Natural killer cell treated with Interleukin-12 subunit alpha and Interleukin-12 subunit beta and Interleukin-15 and Interleukin-18, amount 100 ng/mL, for 72 hours (primary cell): ENCODE measurements at regions not wholly inside any gene's neighbourhood (a gene's known extent, or its start where the extent isn't known, plus 50 kb on each side); places are given as distances from the start of the nearest gene placed in this dataset.

Experiments used
- ATAC-seq, 2 donors: fragments of 150-1000 bp; cut with Tn5 transposase in 1 of 2; sonication (Bioruptor Pico), chemical (Tn5 transposase) in 1 of 2; 2 replicates each; pipeline ENCODE4 v1.10.0; 2021
- DNase-seq: peaks from one replicate; pipeline ENCODE4 v3.0.0; 2022; ENCODE audit warnings: low spot score
- H3K27ac Mint-ChIP-seq, 2 donors: 1 replicate in 1 of 2; 2 replicates in 1 of 2; pipeline ENCODE4 v1.8.0; 2022; ENCODE audit warnings: mixed read lengths in 2 of 2, mild to moderate bottlenecking in 1 of 2, moderate library complexity in 1 of 2
- H3K27me3 Mint-ChIP-seq, 2 donors: 1 replicate in 1 of 2; 2 replicates in 1 of 2; pipeline ENCODE4 v1.8.0; 2022; ENCODE audit warnings: mixed read lengths in 2 of 2
- H3K36me3 Mint-ChIP-seq: one replicate; pipeline ENCODE4 v1.8.0; 2022; ENCODE audit warnings: mixed read lengths
- H3K4me1 Mint-ChIP-seq, 2 donors: 1 replicate in 1 of 2; 2 replicates in 1 of 2; pipeline ENCODE4 v1.8.0; 2022; ENCODE audit warnings: low read depth in 2 of 2, mixed read lengths in 2 of 2, mild to moderate bottlenecking in 1 of 2
- H3K4me3 Mint-ChIP-seq: one replicate; pipeline ENCODE4 v1.8.0; 2022; ENCODE audit warnings: mixed read lengths
- H3K9me3 Mint-ChIP-seq: 2 replicates; pipeline ENCODE4 v1.8.0; 2022; ENCODE audit warnings: mixed read lengths

DNA sequence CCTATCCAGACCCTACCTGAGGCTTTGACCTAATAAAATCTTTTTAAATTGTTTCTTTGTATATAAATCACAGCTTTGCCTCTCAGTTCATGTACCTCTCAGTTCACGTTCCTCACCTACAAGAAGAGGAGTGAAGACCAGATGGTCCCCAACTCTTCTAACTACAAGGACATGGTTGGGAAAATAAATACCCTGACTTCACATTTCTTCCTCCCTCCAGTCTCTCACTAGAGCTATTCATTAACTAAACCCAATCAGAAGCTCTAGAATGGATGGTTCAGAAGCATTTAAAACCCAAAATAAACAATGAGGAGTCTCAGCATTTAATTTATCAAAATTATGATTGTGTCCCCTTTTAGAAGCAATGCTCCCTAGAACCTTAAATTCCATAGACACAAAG lies 97.3 kb upstream of the AGTR1 start:
- ATAC-seq (no peak), DNase-seq (no peak)
- H3K4me3 Mint-ChIP-seq: no peak overlapping the region
- H3K27ac Mint-ChIP-seq: no peak overlapping the region
- no peaks in the 10 kb centered on the region for H3K36me3 Mint-ChIP-seq
- H3K27me3 Mint-ChIP-seq: no peaks in the 10 kb centered on the region
- no peaks in the 10 kb centered on the region for H3K4me1 Mint-ChIP-seq
- H3K9me3 Mint-ChIP-seq: peaks cover 4% of the 10 kb centered on the region

DNA sequence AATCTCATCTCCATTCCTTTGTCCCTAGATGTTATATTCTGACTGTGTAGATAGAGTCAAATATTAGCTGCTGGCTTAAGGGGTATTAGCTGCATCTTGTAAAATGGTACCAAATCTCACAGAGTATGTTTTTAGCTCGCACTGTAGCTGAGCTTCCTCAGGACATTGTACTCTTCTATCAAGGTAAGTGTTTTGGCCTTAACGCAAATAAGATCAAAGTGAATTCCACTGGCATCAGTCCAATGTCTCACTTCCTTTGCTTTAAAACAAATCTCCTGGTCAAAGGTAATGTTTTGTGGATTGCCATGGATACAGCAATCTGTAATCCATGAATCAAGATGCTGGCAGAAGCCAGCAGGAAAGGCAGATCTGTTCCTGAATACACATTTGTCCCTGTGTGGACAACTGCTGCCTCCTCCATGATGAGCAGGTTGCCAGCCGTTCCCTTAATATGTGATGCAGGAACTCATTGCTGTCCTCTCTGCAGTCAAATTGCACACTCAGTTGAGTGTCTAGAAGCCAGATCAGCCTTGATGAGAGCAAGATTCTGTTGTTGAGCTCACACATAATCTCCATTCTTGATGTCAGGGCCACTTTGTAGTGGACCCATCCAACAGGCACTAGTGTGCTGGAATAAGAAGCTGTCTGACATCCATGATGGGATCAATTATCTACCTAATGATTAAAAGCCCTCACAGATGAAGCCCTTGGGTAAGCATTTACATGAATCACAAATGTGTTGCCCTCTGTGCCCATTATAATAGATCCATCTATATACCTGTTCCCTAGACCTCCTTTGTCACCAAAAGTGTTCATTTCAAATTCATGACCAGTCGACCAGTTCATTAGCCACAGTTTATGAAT lies 96.6 kb upstream of the AGTR1 start:
- Mint-ChIP-seq H3K4me1 (no peaks in the 10 kb centered on the region), H3K27ac (no peak overlapping the region), H3K36me3 (no peaks in the 10 kb centered on the region), H3K4me3 (no peak overlapping the region), H3K9me3 (peaks cover 4% of the 10 kb centered on the region), H3K27me3 (no peaks in the 10 kb centered on the region)
- ATAC-seq: no peak
- no peak for DNase-seq

DNA sequence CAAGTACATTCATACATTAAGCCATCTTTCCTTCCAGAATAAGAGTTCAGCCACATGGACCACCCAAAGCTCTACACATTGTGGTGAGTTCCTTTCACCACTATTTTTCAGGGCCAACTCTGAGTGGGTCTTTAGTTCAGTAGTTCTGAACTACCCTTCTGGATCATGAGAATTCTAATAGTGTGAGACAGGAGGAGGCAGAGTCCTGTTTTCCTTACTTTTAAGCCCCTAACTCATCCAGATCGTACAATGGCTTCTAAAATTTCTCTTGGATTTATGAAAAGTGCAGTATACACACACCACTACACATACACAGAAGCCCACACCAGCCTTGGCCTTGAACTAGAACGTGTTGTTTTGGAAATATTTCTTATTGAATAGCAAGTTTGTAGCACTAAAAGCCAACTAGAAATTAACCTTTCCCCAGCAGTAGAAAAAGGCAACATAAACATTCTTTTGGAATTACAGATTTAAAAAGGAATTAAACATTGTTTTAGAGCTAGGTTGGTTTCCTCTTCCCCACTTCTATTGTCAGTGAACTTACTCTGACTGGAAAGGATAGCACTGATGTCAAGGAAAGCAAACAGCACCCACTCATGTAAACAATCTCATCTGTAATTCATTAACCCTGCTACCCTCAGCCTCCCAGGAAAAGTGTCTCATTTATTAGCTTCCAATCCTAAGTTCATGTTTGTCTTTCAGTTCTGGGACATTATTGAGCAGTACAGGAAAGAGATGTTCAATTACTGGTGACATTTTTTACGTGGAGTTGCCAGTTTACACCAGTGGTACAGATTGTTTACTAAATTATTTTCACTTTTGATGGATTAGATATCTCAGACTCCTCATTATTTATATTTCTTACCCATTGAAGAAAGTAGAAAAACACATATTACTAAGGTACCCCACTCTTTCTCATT lies 95.7 kb upstream of the AGTR1 start:
- Mint-ChIP-seq H3K36me3 (no peaks in the 10 kb centered on the region), H3K4me3 (no peak overlapping the region), H3K27ac (no peak overlapping the region), H3K27me3 (no peaks in the 10 kb centered on the region), H3K4me1 (no peaks in the 10 kb centered on the region), H3K9me3 (no peaks in the 10 kb centered on the region)
- DNase-seq (no peak), ATAC-seq (no peak)

DNA sequence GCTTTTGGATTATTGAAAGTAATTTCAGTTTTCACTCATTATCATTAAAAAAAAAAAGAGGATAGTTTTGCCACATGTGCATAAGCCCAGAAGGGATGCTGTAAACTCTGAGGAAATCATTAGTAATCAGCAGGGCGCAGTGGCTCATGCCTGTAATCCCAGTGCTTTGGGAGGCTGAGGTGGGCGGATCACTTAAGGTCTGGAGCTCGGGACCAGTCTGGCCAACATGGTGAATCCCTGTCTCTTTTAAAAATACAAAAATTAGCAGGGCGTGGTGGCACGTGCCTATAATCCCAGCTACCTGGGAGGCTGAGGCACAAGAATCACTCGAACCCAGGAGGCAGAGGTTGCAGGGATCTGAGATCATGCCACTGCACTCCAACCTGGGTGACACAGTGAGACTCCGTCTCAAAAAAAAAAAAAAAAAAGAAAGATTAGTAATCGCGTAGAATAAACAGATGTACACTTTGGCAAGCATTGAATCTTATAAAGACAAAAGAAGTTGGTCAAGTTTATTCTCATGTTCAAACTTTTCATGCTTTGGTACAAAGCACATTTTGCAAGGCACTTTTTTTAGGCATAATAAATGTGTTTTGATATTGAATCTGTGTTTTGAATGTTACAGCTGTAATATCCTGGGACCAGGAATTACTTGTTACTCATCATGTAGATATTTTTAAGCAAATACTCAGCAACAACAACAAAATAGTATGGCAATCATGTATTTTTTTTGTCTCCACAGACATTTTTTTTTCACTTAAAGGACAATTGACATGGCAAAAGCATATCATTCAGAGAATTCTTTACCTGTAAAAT lies 93.2 kb upstream of the AGTR1 start:
- ATAC-seq (no peak), DNase-seq (no peak)
- Mint-ChIP-seq H3K27me3 (no peaks in the 10 kb centered on the region), H3K9me3 (no peaks in the 10 kb centered on the region), H3K4me3 (no peak overlapping the region), H3K4me1 (no peaks in the 10 kb centered on the region), H3K36me3 (no peaks in the 10 kb centered on the region), H3K27ac (no peak overlapping the region)

DNA sequence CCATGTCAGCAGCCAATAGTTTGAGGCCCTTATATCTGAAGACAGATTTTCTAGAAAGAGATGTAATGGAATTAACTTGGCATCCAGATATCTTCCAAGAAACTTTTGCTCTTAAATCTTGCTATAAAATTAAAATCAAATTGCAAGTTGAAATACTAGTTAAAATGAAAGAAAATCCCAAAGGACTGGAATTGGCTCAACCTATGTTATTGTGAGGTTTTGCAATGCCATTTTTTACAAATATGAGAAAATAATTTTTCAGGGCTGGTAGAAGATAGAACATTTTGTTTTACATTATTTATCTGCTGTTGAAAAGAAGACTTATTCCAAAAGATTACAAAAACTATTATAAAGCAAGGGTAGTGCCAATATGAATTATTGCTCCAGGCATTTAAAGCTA lies 92.2 kb upstream of the AGTR1 start:
- Mint-ChIP-seq H3K4me1 (no peaks in the 10 kb centered on the region), H3K9me3 (no peaks in the 10 kb centered on the region), H3K27ac (no peak overlapping the region), H3K36me3 (no peaks in the 10 kb centered on the region), H3K27me3 (no peaks in the 10 kb centered on the region), H3K4me3 (no peak overlapping the region)
- no peak for DNase-seq
- ATAC-seq: no peak

DNA sequence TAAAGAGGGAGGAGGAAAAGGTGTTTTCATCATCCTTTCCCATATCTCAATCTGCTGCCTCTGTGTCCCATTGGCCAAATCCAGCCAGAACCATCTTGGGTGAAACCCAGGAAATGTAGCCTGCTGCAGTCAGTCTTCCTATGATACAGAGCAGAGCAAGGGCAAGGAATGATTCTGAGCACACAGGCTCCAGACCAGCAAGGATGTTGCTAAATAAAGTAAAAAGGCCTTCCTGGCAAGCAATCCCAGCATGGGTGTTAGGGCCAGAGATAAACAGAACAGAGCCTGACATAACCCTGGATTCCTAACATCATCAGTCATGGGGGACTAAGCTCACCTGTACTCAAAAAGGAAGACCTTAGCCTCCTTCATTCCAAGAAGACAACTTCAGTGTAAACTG lies 90.7 kb upstream of the AGTR1 start:
- Mint-ChIP-seq H3K27me3 (no peaks in the 10 kb centered on the region), H3K27ac (no peak overlapping the region), H3K4me3 (no peak overlapping the region), H3K9me3 (no peaks in the 10 kb centered on the region), H3K36me3 (no peaks in the 10 kb centered on the region), H3K4me1 (no peaks in the 10 kb centered on the region)
- no peak for DNase-seq
- ATAC-seq: no peak

DNA sequence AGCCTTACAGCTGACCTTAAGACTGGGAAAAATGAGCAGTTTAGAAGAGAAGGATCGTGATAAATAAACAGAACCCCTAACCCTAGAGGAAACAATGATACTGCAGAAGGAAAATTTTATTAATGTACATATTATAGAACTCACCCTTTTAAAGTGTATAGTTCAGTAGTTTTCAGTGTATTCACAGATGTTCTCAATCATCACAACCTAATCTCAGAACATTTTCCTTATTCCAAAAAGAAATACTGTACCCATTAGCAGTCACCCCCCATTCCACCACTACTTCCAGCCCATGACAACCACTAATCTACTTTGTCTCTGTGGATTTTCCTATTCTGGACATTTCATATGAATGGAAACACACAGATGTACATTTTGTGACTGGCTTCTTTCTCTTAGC lies 90.2 kb upstream of the AGTR1 start:
- no peak overlapping the region for H3K27ac Mint-ChIP-seq
- H3K9me3 Mint-ChIP-seq: no peaks in the 10 kb centered on the region
- H3K4me1 Mint-ChIP-seq: no peaks in the 10 kb centered on the region
- no peaks in the 10 kb centered on the region for H3K27me3 Mint-ChIP-seq
- no peaks in the 10 kb centered on the region for H3K36me3 Mint-ChIP-seq
- H3K4me3 Mint-ChIP-seq: no peak overlapping the region
- DNase-seq: no peak
- no peak for ATAC-seq

DNA sequence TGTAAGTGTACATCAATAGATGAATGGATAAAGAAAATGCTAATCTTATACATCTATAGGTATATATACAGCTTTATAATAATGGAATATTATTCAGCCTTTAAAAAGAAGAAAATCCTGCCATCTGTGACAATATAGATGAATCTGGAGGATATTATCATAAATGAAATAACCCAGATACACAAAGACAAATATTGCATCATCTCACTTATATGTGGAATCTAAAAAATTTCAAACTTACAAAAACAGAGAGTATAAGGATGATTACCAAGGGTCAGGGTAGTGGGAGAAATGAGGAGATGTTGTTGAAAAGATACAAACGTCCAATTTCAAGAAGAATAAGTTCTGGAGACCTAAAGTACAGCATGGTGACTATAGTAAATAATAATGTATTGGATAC lies 85.4 kb upstream of the AGTR1 start:
- Mint-ChIP-seq H3K9me3 (peaks cover 3% of the 10 kb centered on the region), H3K4me1 (no peaks in the 10 kb centered on the region), H3K36me3 (no peaks in the 10 kb centered on the region), H3K27ac (no peak overlapping the region), H3K4me3 (no peak overlapping the region), H3K27me3 (no peaks in the 10 kb centered on the region)
- ATAC-seq (no peak), DNase-seq (no peak)

DNA sequence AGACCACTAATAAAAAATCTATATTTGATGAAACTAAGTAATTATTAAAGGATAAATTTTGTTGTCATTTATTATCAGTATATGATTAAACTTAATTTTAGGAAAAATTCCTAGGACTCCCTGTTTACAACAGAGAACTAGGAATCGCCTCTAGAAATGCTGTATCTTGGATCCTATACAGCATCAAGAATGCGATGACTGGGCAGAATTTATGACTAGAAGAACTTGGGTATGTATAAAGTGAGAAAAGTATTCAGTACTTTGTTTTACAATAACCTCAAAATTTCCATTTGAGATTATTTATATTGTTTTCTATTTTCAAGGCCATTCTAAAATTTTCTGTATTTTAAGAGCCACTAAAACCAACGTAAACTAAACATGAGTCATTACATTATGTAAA lies 82.3 kb upstream of the AGTR1 start:
- H3K27ac Mint-ChIP-seq: no peak overlapping the region

DNA sequence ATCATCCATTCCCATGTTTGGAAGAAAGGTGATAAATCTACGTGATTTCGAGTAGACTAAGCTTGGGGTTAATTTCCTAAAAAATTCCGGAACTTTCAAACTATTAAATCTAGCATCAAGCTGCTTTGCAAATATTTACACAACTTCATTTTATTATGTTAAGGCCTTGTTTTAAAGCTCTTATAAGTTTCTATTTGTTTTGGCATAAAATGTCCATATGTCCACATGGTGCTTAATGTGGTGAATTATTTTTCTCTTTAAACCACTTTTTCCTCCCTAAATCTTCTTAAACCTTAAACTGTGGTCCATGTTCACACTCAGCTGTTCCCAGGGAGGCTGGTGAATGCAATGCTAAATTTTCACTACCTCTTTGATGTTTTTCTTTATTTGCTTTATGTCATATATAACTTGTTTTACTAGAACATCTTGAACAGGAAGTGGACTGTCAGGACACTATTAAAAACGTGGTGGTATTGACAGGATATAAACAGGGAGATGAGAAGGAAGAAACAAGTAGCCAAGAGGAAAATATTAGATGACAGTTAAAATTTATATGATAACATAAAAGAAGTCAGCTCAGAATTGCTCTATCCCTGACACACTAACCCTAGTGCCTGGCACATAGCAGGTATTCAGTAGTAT lies 72.5 kb upstream of the AGTR1 start:
- Mint-ChIP-seq H3K4me3 (no peak overlapping the region), H3K36me3 (no peaks in the 10 kb centered on the region), H3K9me3 (peaks cover 9% of the 10 kb centered on the region), H3K27ac (no peak overlapping the region), H3K4me1 (no peaks in the 10 kb centered on the region), H3K27me3 (no peaks in the 10 kb centered on the region)
- DNase-seq (no peak), ATAC-seq (no peak)

More for the DNA sequence above, 82.3 kb upstream of the AGTR1 start:
- no peaks in the 10 kb centered on the region for H3K4me1 Mint-ChIP-seq
- ATAC-seq: no peak
- no peaks in the 10 kb centered on the region for H3K36me3 Mint-ChIP-seq
- H3K4me3 Mint-ChIP-seq: no peak overlapping the region
- peaks cover 9% of the 10 kb centered on the region for H3K9me3 Mint-ChIP-seq
- no peaks in the 10 kb centered on the region for H3K27me3 Mint-ChIP-seq
- DNase-seq: no peak

DNA sequence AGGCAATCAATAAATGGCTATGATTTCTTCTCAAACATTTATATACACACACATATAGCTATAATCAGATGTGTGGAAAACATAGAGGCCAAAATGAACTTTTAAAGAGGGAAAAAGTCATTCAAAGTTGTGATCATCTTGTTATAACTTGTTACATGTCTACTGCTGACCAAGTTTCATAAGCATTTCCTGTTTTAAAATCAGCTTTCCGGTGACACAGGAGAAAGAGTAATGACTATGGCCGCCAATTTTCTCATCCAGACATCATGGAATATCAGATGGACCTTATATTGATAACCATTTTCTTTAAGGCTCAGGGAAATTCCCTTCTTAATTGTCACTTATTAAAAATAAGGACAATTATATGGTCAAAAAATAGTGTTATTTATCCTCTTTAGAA lies 71.7 kb upstream of the AGTR1 start:
- ATAC-seq: no peak
- Mint-ChIP-seq H3K4me3 (no peak overlapping the region), H3K9me3 (peaks cover 9% of the 10 kb centered on the region), H3K4me1 (no peaks in the 10 kb centered on the region), H3K27ac (no peak overlapping the region), H3K36me3 (no peaks in the 10 kb centered on the region), H3K27me3 (no peaks in the 10 kb centered on the region)
- DNase-seq: no peak

DNA sequence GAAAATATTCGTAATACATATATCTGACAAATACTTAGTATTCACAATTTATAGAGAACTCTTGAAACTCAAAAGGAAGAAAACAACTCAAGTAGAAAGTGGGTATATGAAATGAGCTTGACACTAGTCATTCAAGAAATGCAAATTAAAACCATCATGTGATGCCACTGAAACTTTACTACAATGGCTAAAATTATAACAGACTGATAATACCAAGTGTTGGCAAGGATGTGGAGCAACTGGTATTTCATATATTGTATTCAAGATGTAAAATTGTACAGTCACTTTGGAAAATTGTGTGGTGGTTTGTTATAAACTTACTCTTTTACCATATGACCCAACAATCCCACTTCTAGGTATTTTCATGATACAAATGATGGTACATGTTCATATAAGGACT lies 68.7 kb upstream of the AGTR1 start:
- Mint-ChIP-seq H3K36me3 (no peaks in the 10 kb centered on the region), H3K4me1 (no peaks in the 10 kb centered on the region), H3K4me3 (no peak overlapping the region), H3K27ac (no peak overlapping the region), H3K9me3 (peaks cover 15% of the 10 kb centered on the region), H3K27me3 (no peaks in the 10 kb centered on the region)
- ATAC-seq (no peak), DNase-seq (no peak)

DNA sequence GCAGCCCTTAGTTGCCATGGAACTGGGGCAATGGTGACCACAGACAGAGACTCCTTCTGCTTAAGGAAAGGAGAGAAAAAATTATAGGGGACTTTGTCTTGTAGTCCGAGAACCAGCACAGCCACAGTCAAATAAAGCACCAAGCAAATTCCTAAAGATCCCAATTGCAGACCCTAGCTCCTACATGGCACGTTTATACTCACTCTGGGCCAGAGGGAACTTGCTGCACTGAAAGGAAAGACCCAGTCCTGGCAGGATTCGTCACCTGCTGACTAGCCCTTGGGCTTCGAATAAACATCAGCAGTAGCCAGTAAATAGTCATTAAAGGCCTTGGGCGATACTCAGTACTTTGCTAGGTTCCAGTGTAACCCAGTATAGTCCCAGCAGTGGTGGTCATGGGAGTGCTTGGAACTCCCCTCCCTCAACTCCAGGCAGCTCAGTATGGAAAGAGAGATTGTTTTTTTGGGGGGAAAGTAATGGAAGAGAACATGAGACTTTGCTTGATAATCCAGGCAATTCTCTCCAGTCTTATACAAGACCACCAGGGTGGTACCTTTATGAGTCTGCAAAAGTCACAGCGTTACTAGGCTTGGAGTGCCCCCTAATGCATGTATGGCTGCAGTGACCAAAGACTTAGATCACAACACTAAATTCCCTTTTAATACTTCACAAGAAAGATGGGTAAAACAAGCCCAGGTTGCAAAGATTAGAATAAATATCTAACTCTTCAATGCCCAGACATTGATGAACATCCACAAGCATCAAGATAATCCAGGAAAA lies 66.4 kb upstream of the AGTR1 start:
- Mint-ChIP-seq H3K4me1 (no peaks in the 10 kb centered on the region), H3K9me3 (peaks cover 26% of the 10 kb centered on the region), H3K27ac (no peak overlapping the region), H3K27me3 (no peaks in the 10 kb centered on the region), H3K36me3 (no peaks in the 10 kb centered on the region), H3K4me3 (no peak overlapping the region)
- no peak for ATAC-seq
- no peak for DNase-seq
